B cell (primary cell): ENCODE measurements at regions not wholly inside any gene's neighbourhood (a gene's known extent, or its start where the extent isn't known, plus 50 kb on each side); places are given as distances from the start of the nearest gene placed in this dataset.

Experiments
- ATAC-seq: fragments of 200-7000 bp; cut with Tn5 transposase; one replicate; pipeline ENCODE4 v1.10.0; 2021; ENCODE audit warnings: low read depth, mild to moderate bottlenecking, moderate number of reproducible peaks, moderate library complexity
- CTCF ChIA-PET: fragments of 350-600 bp; sonication (Branson Sonifier 250); formaldehyde crosslinking; loops from one replicate; lab custom pipeline; 2021; ENCODE audit warnings: antibody characterized with exemption, inconsistent platforms; lab: Charles Lee
- POLR2A ChIA-PET: fragments of 350-600 bp; sonication (Branson Sonifier 250); formaldehyde crosslinking; loops from one replicate; lab custom pipeline; 2021; ENCODE audit warnings: antibody characterized with exemption; lab: Charles Lee
- DNase-seq: peaks from one replicate; pipeline ENCODE4 v3.0.0; 2013
- H2AFZ ChIP-seq: 2 replicates; pipeline ENCODE4 v1.6.1; 2012; ENCODE audit warnings: mild to moderate bottlenecking, low read depth, low read length; ENCODE audit not compliant: insufficient read depth, poor library complexity, severe bottlenecking
- H3K27ac ChIP-seq, 2 donors: 1 replicate in 1 of 2; 2 replicates in 1 of 2; pipeline ENCODE4 v1.5.1; 2012 to 2013; ENCODE audit warnings: low read length in 2 of 2, mild to moderate bottlenecking in 2 of 2, moderate library complexity in 1 of 2
- H3K27me3 ChIP-seq, 4 experiments: fragments of 200-600 bp in 1 of 4; sonication (generic) in 1 of 4; replicated peaks in 1 of 4; 1 replicate in 2 of 4; 2 replicates in 2 of 4; pipeline versions ENCODE4 v1.6.1 to v1.7.0; 2013 to 2016; ENCODE audit warnings: low read length in 3 of 4, mild to moderate bottlenecking in 2 of 4, mixed read lengths in 1 of 4, moderate library complexity in 1 of 4; ENCODE audit not compliant: insufficient read depth in 4 of 4, control insufficient read depth in 3 of 4; ENCODE audit errors: control extremely low read depth in 1 of 4
- H3K36me3 ChIP-seq, 2 experiments: replicated peaks in 1 of 2; 1 replicate in 1 of 2; 2 replicates in 1 of 2; pipeline versions ENCODE4 v1.6.1 to v1.7.1; 2013; ENCODE audit warnings: low read length in 1 of 2; ENCODE audit not compliant: insufficient read depth in 2 of 2, control insufficient read depth in 1 of 2; ENCODE audit errors: control extremely low read depth in 1 of 2, extremely low read depth in 1 of 2
- H3K4me1 ChIP-seq, 2 donors: fragments of 200-600 bp in 1 of 2; sonication (generic) in 1 of 2; 1 replicate in 1 of 2; 2 replicates in 1 of 2; pipeline versions ENCODE4 v1.5.1 to v1.6.1; 2013 to 2017; ENCODE audit warnings: low read length in 2 of 2; ENCODE audit not compliant: control insufficient read depth in 2 of 2, insufficient read depth in 2 of 2
- H3K4me2 ChIP-seq: replicated peaks from 2 replicates; pipeline ENCODE3; 2012; ENCODE audit warnings: mild to moderate bottlenecking, low read depth, low read length; ENCODE audit not compliant: poor library complexity, severe bottlenecking
- H3K4me3 ChIP-seq, 5 experiments: fragments of 200-600 bp in 1 of 5; sonication (generic) in 1 of 5; 1 replicate in 3 of 5; 2 replicates in 2 of 5; pipeline versions ENCODE4 v1.5.1 to v1.7.0; 2011 to 2016; ENCODE audit warnings: low read length in 4 of 5, mild to moderate bottlenecking in 4 of 5, low read depth in 2 of 5, control low read depth in 1 of 5, moderate library complexity in 1 of 5; ENCODE audit not compliant: insufficient read depth in 1 of 5; ENCODE audit errors: control extremely low read depth in 1 of 5, extremely low read depth in 1 of 5
- H3K79me2 ChIP-seq: fragments of 200-600 bp; sonication (generic); one replicate; pipeline ENCODE4 v1.6.0; 2016; ENCODE audit warnings: low read length; ENCODE audit not compliant: control insufficient read depth, insufficient read depth
- H3K9ac ChIP-seq: fragments of 200-600 bp; sonication (generic); 2 replicates; pipeline ENCODE4 v1.6.1; 2017; ENCODE audit warnings: mild to moderate bottlenecking, low read length, moderate library complexity
- H3K9me3 ChIP-seq, 3 donors: one replicate each; pipeline versions ENCODE4 v1.6.1 to v1.7.1; 2013; ENCODE audit warnings: low read length in 2 of 3; ENCODE audit not compliant: control insufficient read depth in 2 of 3, insufficient read depth in 1 of 3; ENCODE audit errors: control extremely low read depth in 1 of 3
- H4K20me1 ChIP-seq: 2 replicates; pipeline ENCODE4 v1.6.0; 2012; ENCODE audit warnings: mild to moderate bottlenecking, low read length; ENCODE audit not compliant: insufficient read depth, control insufficient read depth, poor library complexity, severe bottlenecking
- H3K27ac Mint-ChIP-seq: one replicate; pipeline ENCODE4 v1.8.0; 2021; ENCODE audit warnings: mixed read lengths
- H3K27me3 Mint-ChIP-seq: one replicate; pipeline ENCODE4 v1.8.0; 2021; ENCODE audit warnings: mixed read lengths
- H3K4me1 Mint-ChIP-seq: one replicate; pipeline ENCODE4 v1.8.0; 2021; ENCODE audit warnings: mixed read lengths
- H3K4me3 Mint-ChIP-seq: one replicate; pipeline ENCODE4 v1.8.0; 2021; ENCODE audit warnings: mixed read lengths
- H3K9me3 Mint-ChIP-seq: one replicate; pipeline ENCODE4 v1.8.0; 2022; ENCODE audit warnings: mixed read lengths; ENCODE audit not compliant: insufficient read depth
- CTCF ChIP-seq: fragments of 200-600 bp; IDR thresholded peaks from one replicate; pipeline ENCODE4 v1.8.0; 2022; ENCODE audit warnings: antibody characterized with exemption, mild to moderate bottlenecking
- EZH2 ChIP-seq: IDR thresholded peaks from 2 replicates; pipeline ENCODE4 v1.6.1; 2012; ENCODE audit warnings: borderline replicate concordance, low read depth, mild to moderate bottlenecking, moderate library complexity, low read length; ENCODE audit not compliant: insufficient read depth, poor library complexity, severe bottlenecking
- WGBS: methylation state at CpG from one replicate; pipeline ENCODE4 v1.1.5; 2013; ENCODE audit warnings: missing lambda C conversion rate; ENCODE audit not compliant: insufficient coverage; 5-methylcytosine and 5-hydroxymethylcytosine counted together
- intact Hi-C: fragments of 100-400 bp; cut with micrococcal nuclease; formaldehyde crosslinking; loops from one replicate; pipeline ENCODE4 v1.10.0; 2022

- H3K9me3 Mint-ChIP-seq: no peaks in the 10 kb centered on the region
- H2AFZ ChIP-seq: no peak overlapping the region
- no peak overlapping the region for H3K4me2 ChIP-seq
- ChIA-PET CTCF (no interaction called here), POLR2A (no interaction called here)
- H3K27ac ChIP-seq: no peak overlapping the region
- H3K27me3 ChIP-seq: no peaks in the 10 kb centered on the region
- intact Hi-C loops: no loop called here
- no peaks in the 10 kb centered on the region for H3K79me2 ChIP-seq
- H3K9me3 ChIP-seq: no peaks in the 10 kb centered on the region
- H3K9ac ChIP-seq: no peak overlapping the region
- H3K4me3 ChIP-seq: no peak overlapping the region
- WGBS: 70% methylated on average over 2 of the region's 3 CpGs
- TF ChIP-seq EZH2 (no peak), CTCF (no peak)
- ATAC-seq: no peak
- no peak for DNase-seq
- H3K4me3 Mint-ChIP-seq: no peak overlapping the region
- no peaks in the 10 kb centered on the region for H3K4me1 Mint-ChIP-seq
- H4K20me1 ChIP-seq: no peaks in the 10 kb centered on the region
- no peaks in the 10 kb centered on the region for H3K36me3 ChIP-seq
- H3K27ac Mint-ChIP-seq: no peak overlapping the region
- no peaks in the 10 kb centered on the region for H3K4me1 ChIP-seq
- no peaks in the 10 kb centered on the region for H3K27me3 Mint-ChIP-seq
These were observed 343.8 kb upstream of the USP9Y start for GRCh38 chrY:12357204-12357603.

DNA sequence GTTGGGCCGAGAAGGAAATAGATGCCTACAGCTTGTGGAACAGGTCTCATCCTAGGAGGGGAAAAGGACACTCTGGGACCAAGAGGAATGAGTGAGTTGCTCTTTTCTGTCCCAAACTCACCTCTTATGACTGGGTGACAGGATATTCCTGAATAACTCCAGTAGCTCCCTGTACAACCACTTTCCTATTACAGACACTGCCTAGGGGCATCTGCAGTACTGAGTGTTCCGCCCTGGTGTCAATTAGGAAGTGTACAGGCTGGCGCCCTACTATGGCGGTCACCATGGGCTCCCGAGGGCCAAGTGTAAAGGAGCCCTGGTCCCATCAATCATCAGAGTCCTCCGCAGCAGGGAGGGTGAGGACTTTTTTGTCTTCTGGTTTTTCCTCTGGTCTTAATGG is 343.4 kb upstream of the USP9Y start:
- Histone ChIP-seq H3K9ac (no peak overlapping the region), H3K4me1 (no peaks in the 10 kb centered on the region), H3K27me3 (no peaks in the 10 kb centered on the region), H3K27ac (no peak overlapping the region), H4K20me1 (no peaks in the 10 kb centered on the region), H3K9me3 (no peaks in the 10 kb centered on the region), H3K4me2 (no peak overlapping the region), H3K4me3 (no peak overlapping the region), H3K79me2 (no peaks in the 10 kb centered on the region), H3K36me3 (no peaks in the 10 kb centered on the region), H2AFZ (no peak overlapping the region)
- ATAC-seq: no peak
- H3K27me3 Mint-ChIP-seq: no peaks in the 10 kb centered on the region
- CTCF ChIA-PET: no interaction called here
- no peak overlapping the region for H3K27ac Mint-ChIP-seq
- TF ChIP-seq CTCF: no peak
- TF ChIP-seq EZH2: no peak
- no peak for DNase-seq
- H3K4me3 Mint-ChIP-seq: no peak overlapping the region
- intact Hi-C loops: no loop called here
- no peaks in the 10 kb centered on the region for H3K9me3 Mint-ChIP-seq
- H3K4me1 Mint-ChIP-seq: no peaks in the 10 kb centered on the region
- POLR2A ChIA-PET: no interaction called here
- 75% methylated on average over 1 of the region's 6 CpGs for WGBS
